Neural progenitor cell (in vitro differentiated cells): ENCODE measurements at regions not wholly inside any gene's neighbourhood (a gene's known extent, or its start where the extent isn't known, plus 50 kb on each side); places are given as distances from the start of the nearest gene placed in this dataset.

ENCODE experiments used
- EZH2phosphoT487 ChIP-seq: fragments of 200-600 bp; sonication (generic); IDR thresholded peaks from 2 replicates; pipeline ENCODE4 v1.6.1; 2017; ENCODE audit warnings: antibody characterized with exemption
- TF ChIP-seq, protein P1 (sequence below): fragments of 200-600 bp; sonication (generic); IDR thresholded peaks from 2 replicates; pipeline ENCODE4 v1.5.1; 2017; ENCODE audit warnings: antibody characterized with exemption, mild to moderate bottlenecking

DNA sequence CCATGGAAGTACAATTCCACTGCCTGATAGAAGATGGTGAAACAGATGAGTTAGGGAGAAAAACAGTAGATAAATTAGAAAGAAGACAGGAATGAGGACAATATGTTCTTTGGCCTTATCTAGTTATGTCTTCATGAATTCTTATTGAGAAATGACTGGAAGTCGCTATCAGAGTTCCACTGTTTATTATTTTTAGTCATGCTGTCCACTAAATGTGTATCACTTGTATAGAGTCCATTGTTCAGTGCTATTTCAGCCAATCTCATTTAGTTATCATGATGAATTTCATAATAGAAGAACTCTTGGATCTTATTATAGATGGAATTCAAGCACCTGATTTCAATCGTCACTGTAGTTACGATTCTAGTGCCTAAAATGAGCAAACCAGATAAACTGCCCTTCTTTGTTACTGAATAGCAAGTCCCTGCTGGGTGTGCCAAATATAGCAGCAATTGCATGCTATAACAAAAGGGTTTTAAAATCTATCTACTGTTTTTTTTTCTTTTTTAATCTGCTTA is 177.7 kb upstream of the COL1A2 start:
- TF ChIP-seq, protein P1, sequence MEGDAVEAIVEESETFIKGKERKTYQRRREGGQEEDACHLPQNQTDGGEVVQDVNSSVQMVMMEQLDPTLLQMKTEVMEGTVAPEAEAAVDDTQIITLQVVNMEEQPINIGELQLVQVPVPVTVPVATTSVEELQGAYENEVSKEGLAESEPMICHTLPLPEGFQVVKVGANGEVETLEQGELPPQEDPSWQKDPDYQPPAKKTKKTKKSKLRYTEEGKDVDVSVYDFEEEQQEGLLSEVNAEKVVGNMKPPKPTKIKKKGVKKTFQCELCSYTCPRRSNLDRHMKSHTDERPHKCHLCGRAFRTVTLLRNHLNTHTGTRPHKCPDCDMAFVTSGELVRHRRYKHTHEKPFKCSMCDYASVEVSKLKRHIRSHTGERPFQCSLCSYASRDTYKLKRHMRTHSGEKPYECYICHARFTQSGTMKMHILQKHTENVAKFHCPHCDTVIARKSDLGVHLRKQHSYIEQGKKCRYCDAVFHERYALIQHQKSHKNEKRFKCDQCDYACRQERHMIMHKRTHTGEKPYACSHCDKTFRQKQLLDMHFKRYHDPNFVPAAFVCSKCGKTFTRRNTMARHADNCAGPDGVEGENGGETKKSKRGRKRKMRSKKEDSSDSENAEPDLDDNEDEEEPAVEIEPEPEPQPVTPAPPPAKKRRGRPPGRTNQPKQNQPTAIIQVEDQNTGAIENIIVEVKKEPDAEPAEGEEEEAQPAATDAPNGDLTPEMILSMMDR: no peak
- TF ChIP-seq EZH2phosphoT487: no peak
